Liver (tissue), 2 donors: ENCODE measurements at regions not wholly inside any gene's neighbourhood (a gene's known extent, or its start where the extent isn't known, plus 50 kb on each side); places are given as distances from the start of the nearest gene placed in this dataset.

Source experiments
- TF ChIP-seq, protein P1 (sequence below): IDR thresholded peaks from 2 replicates; pipeline ENCODE4 v1.6.1; 2016; ENCODE audit warnings: antibody characterized with exemption
- TF ChIP-seq, protein P2 (sequence below): IDR thresholded peaks from 2 replicates; pipeline ENCODE4 v1.6.1; 2016; ENCODE audit warnings: antibody characterized with exemption, mild to moderate bottlenecking
- TF ChIP-seq, protein P3 (sequence below): fragments of 150-350 bp; IDR thresholded peaks from 2 replicates; pipeline ENCODE4 v1.5.1; 2017; ENCODE audit warnings: improper control_type of control experiment, low read depth, low read length; ENCODE audit not compliant: missing input control
- donor health status: healthy.

DNA sequence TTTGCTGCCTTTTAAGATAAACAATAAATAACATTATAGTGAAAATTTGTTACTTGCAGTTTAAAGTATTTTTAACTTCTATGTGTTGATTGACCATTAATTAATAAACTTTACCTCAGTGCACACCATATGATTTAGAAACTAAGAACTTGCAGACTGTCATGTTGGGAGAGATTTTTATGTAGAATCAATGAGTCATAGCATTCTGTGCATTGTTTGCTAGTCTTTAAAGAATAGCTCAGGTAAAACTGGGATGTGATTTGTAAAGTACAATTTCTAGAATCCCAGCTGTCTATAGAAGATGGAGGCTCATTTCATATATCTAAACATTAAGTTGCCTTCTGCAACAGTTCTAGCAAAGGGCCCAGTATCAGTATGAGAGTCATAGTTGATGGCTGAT, 199.6 kb upstream of the SEMA3A start:
- TF ChIP-seq, protein P1, sequence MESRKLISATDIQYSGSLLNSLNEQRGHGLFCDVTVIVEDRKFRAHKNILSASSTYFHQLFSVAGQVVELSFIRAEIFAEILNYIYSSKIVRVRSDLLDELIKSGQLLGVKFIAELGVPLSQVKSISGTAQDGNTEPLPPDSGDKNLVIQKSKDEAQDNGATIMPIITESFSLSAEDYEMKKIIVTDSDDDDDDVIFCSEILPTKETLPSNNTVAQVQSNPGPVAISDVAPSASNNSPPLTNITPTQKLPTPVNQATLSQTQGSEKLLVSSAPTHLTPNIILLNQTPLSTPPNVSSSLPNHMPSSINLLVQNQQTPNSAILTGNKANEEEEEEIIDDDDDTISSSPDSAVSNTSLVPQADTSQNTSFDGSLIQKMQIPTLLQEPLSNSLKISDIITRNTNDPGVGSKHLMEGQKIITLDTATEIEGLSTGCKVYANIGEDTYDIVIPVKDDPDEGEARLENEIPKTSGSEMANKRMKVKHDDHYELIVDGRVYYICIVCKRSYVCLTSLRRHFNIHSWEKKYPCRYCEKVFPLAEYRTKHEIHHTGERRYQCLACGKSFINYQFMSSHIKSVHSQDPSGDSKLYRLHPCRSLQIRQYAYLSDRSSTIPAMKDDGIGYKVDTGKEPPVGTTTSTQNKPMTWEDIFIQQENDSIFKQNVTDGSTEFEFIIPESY: no peak
- TF ChIP-seq, protein P2, sequence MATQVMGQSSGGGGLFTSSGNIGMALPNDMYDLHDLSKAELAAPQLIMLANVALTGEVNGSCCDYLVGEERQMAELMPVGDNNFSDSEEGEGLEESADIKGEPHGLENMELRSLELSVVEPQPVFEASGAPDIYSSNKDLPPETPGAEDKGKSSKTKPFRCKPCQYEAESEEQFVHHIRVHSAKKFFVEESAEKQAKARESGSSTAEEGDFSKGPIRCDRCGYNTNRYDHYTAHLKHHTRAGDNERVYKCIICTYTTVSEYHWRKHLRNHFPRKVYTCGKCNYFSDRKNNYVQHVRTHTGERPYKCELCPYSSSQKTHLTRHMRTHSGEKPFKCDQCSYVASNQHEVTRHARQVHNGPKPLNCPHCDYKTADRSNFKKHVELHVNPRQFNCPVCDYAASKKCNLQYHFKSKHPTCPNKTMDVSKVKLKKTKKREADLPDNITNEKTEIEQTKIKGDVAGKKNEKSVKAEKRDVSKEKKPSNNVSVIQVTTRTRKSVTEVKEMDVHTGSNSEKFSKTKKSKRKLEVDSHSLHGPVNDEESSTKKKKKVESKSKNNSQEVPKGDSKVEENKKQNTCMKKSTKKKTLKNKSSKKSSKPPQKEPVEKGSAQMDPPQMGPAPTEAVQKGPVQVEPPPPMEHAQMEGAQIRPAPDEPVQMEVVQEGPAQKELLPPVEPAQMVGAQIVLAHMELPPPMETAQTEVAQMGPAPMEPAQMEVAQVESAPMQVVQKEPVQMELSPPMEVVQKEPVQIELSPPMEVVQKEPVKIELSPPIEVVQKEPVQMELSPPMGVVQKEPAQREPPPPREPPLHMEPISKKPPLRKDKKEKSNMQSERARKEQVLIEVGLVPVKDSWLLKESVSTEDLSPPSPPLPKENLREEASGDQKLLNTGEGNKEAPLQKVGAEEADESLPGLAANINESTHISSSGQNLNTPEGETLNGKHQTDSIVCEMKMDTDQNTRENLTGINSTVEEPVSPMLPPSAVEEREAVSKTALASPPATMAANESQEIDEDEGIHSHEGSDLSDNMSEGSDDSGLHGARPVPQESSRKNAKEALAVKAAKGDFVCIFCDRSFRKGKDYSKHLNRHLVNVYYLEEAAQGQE: no peak
- TF ChIP-seq, protein P3, sequence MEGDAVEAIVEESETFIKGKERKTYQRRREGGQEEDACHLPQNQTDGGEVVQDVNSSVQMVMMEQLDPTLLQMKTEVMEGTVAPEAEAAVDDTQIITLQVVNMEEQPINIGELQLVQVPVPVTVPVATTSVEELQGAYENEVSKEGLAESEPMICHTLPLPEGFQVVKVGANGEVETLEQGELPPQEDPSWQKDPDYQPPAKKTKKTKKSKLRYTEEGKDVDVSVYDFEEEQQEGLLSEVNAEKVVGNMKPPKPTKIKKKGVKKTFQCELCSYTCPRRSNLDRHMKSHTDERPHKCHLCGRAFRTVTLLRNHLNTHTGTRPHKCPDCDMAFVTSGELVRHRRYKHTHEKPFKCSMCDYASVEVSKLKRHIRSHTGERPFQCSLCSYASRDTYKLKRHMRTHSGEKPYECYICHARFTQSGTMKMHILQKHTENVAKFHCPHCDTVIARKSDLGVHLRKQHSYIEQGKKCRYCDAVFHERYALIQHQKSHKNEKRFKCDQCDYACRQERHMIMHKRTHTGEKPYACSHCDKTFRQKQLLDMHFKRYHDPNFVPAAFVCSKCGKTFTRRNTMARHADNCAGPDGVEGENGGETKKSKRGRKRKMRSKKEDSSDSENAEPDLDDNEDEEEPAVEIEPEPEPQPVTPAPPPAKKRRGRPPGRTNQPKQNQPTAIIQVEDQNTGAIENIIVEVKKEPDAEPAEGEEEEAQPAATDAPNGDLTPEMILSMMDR: no peak
